SK-N-SH (cell line): ENCODE measurements at regions not wholly inside any gene's neighbourhood (a gene's known extent, or its start where the extent isn't known, plus 50 kb on each side); places are given as distances from the start of the nearest gene placed in this dataset.

ENCODE experiments used
- CTCF ChIA-PET: fragments of 300-600, 350-600 bp; formaldehyde crosslinking; extraction: SDS; loops from one replicate; lab custom pipeline; 2021; lab: Yijun Ruan, JAX
- POLR2A ChIA-PET: fragments of 350-600 bp; sonication (Branson Sonifier 250); formaldehyde crosslinking; extraction: SDS; loops from one replicate; lab custom pipeline; 2020; ENCODE audit warnings: antibody characterized with exemption, inconsistent platforms; lab: Yijun Ruan, JAX
- DNase-seq: peaks from one replicate; pipeline ENCODE4 v3.0.0; 2012
- H2AFZ ChIP-seq: fragments of 200-600 bp; sonication (generic); 2 replicates; pipeline ENCODE4 v1.8.1; 2016; ENCODE audit warnings: antibody characterized with exemption, mild to moderate bottlenecking, low read depth
- H3F3A ChIP-seq: fragments of 200-600 bp; sonication (generic); replicated peaks from 2 replicates; pipeline ENCODE3; 2016; ENCODE audit warnings: antibody characterized with exemption, mild to moderate bottlenecking; ENCODE audit not compliant: insufficient read depth
- H3K27ac ChIP-seq, 2 experiments: fragments of 200-500 bp in 1 of 2; fragments of 200-600 bp in 1 of 2; sonication (Bioruptor generic) in 1 of 2; sonication (generic), shearing (Covaris generic) in 1 of 2; 2 replicates each; pipeline versions ENCODE4 v1.5.1 to v1.6.1; 2014 to 2016; ENCODE audit warnings: low read depth in 2 of 2, inconsistent platforms in 1 of 2, low read length in 1 of 2, mild to moderate bottlenecking in 1 of 2, mixed read lengths in 1 of 2
- H3K27me3 ChIP-seq: fragments of 200-600 bp; sonication (generic), shearing (Covaris generic); 2 replicates; pipeline ENCODE4 v1.6.1; 2016; ENCODE audit warnings: mixed run types; ENCODE audit not compliant: insufficient read depth
- H3K36me3 ChIP-seq, 2 experiments: fragments of 200-500 bp in 1 of 2; fragments of 200-600 bp in 1 of 2; sonication (Bioruptor generic) in 1 of 2; sonication (generic) in 1 of 2; replicated peaks in 1 of 2; 2 replicates each; pipeline versions ENCODE3 to v1.5.1; 2014 to 2016; ENCODE audit warnings: low read length in 1 of 2, mild to moderate bottlenecking in 1 of 2; ENCODE audit not compliant: insufficient read depth in 2 of 2, control insufficient read depth in 1 of 2
- H3K4me1 ChIP-seq, 2 experiments: fragments of 200-500 bp in 1 of 2; fragments of 200-600 bp in 1 of 2; sonication (Bioruptor generic) in 1 of 2; sonication (generic), shearing (Covaris generic) in 1 of 2; 2 replicates each; pipeline versions ENCODE4 v1.5.1 to v1.6.1; 2014 to 2016; ENCODE audit warnings: low read depth in 1 of 2, low read length in 1 of 2, mixed run types in 1 of 2; ENCODE audit not compliant: insufficient read depth in 2 of 2, control insufficient read depth in 1 of 2
- H3K4me2 ChIP-seq: fragments of 200-600 bp; sonication (generic), shearing (Covaris generic); 2 replicates; pipeline ENCODE4 v1.6.1; 2017; ENCODE audit warnings: mixed run types
- H3K4me3 ChIP-seq, 2 experiments: fragments of 200-500 bp in 1 of 2; fragments of 200-600 bp in 1 of 2; sonication (Bioruptor generic) in 1 of 2; sonication (generic), shearing (Covaris generic) in 1 of 2; 2 replicates each; pipeline versions ENCODE4 v1.5.1 to v1.8.1; 2014 to 2016; ENCODE audit warnings: low read depth in 2 of 2, inconsistent platforms in 1 of 2, low read length in 1 of 2, mild to moderate bottlenecking in 1 of 2, mixed read lengths in 1 of 2, moderate library complexity in 1 of 2
- H3K79me2 ChIP-seq: fragments of 200-600 bp; sonication (generic); 2 replicates; pipeline ENCODE4 v1.8.1; 2017; ENCODE audit warnings: mild to moderate bottlenecking; ENCODE audit not compliant: insufficient read depth
- H3K9ac ChIP-seq: fragments of 200-600 bp; sonication (generic); 2 replicates; pipeline ENCODE4 v1.6.1; 2017; ENCODE audit warnings: mixed run types
- H3K9me2 ChIP-seq: fragments of 200-600 bp; sonication (generic); 2 replicates; pipeline ENCODE4 v1.6.1; 2017; ENCODE audit warnings: mixed run types
- H3K9me3 ChIP-seq: fragments of 200-600 bp; sonication (generic); 2 replicates; pipeline ENCODE4 v1.6.1; 2017; ENCODE audit warnings: mixed run types, mild to moderate bottlenecking, moderate library complexity
- H4K20me1 ChIP-seq: fragments of 200-600 bp; sonication (generic); 2 replicates; pipeline ENCODE4 v1.6.1; 2017; ENCODE audit warnings: mild to moderate bottlenecking, mixed run types; ENCODE audit not compliant: insufficient read depth
- ELF1 ChIP-seq: IDR thresholded peaks from 2 replicates; pipeline ENCODE4 v1.4.0; 2012
- FOSL2 ChIP-seq: IDR thresholded peaks from 2 replicates; pipeline ENCODE4 v1.4.0; 2012; ENCODE audit warnings: low read depth, mild to moderate bottlenecking, moderate library complexity, borderline replicate concordance
- FOXM1 ChIP-seq: IDR thresholded peaks from 2 replicates; pipeline ENCODE4 v1.4.0; 2012; ENCODE audit warnings: low read depth, mild to moderate bottlenecking
- GABPA ChIP-seq: IDR thresholded peaks from 2 replicates; pipeline ENCODE4 v1.4.0; 2012; ENCODE audit warnings: low read depth, mild to moderate bottlenecking
- JUND ChIP-seq: IDR thresholded peaks from 2 replicates; pipeline ENCODE4 v1.4.0; 2012
- MEF2A ChIP-seq: IDR thresholded peaks from 2 replicates; pipeline ENCODE4 v1.4.0; 2012; ENCODE audit warnings: low read depth, borderline replicate concordance
- POLR2AphosphoS5 ChIP-seq: IDR thresholded peaks from 2 replicates; pipeline ENCODE4 v1.6.1; 2012; ENCODE audit warnings: low read depth, low read length
- RFX5 ChIP-seq: IDR thresholded peaks from 2 replicates; pipeline ENCODE4 v1.6.1; 2012; ENCODE audit warnings: mild to moderate bottlenecking, improper control_type of control experiment, low read length
- RXRA ChIP-seq: IDR thresholded peaks from 2 replicates; pipeline ENCODE4 v1.4.0; 2012; ENCODE audit warnings: low read depth, mild to moderate bottlenecking, borderline replicate concordance
- SIN3A ChIP-seq: IDR thresholded peaks from 2 replicates; pipeline ENCODE4 v1.6.1; 2012; ENCODE audit warnings: low read depth, mild to moderate bottlenecking, low read length, moderate library complexity, borderline replicate concordance
- TCF12 ChIP-seq: IDR thresholded peaks from 2 replicates; pipeline ENCODE4 v1.4.0; 2012
- USF2 ChIP-seq: fragments of 150-350 bp; IDR thresholded peaks from 2 replicates; pipeline ENCODE4 v1.6.1; 2017; ENCODE audit warnings: antibody characterized with exemption, low read length, low read depth, borderline replicate concordance
- ZBTB33 ChIP-seq: IDR thresholded peaks from 2 replicates; pipeline ENCODE4 v1.4.0; 2012; ENCODE audit warnings: low read depth, borderline replicate concordance
- WGBS: methylation state at CpG from one replicate; pipeline ENCODE4 v1.1.6; 2017; ENCODE audit warnings: low lambda C conversion rate; 5-methylcytosine and 5-hydroxymethylcytosine counted together
- TF ChIP-seq, protein P1 (sequence below): IDR thresholded peaks from 2 replicates; pipeline ENCODE4 v1.4.0; 2012; ENCODE audit warnings: low read depth, borderline replicate concordance
- TF ChIP-seq, protein P2 (sequence below): IDR thresholded peaks from 2 replicates; pipeline ENCODE4; 2012

DNA sequence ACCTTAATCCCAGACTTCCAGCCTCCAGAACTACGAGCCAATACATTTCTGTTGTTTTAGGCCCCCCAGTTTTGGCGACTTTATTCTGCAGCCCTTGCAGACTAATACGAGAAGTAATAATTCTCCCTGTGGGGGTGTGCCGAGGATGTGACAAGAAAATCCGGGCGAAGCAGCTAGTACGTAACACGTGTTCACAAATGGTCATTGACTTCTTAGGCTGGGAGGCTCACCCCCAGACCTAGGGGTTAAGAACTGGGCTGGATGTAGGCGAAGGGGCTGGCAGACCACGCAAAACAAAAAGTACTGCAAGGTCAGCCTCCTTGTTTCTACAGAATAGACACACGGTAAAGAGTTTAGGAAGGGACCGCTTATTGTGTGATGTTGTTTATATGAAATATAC is 69.8 kb upstream of the ESRRB start:
- H3K4me3 ChIP-seq = no peak overlapping the region
- H4K20me1 ChIP-seq = no peaks in the 10 kb centered on the region
- no peaks in the 10 kb centered on the region for H3K79me2 ChIP-seq
- H3K27me3 ChIP-seq = no peaks in the 10 kb centered on the region
- no peaks in the 10 kb centered on the region for H3F3A ChIP-seq
- no peak overlapping the region for H3K27ac ChIP-seq
- no peak overlapping the region for H3K4me2 ChIP-seq
- CTCF ChIA-PET = interaction anchor here (1.0 kb wide), 2 partner anchors 125 to 255 kb away, joined by 3 read pairs; no protein-coding TSS in a partner anchor
- H3K4me1 ChIP-seq = no peaks in the 10 kb centered on the region
- TF ChIP-seq FOXM1 (no peak), ZBTB33 (no peak), POLR2AphosphoS5 (no peak), FOSL2 (no peak), MEF2A (no peak), ELF1 (no peak), RXRA (no peak), TCF12 (no peak), GABPA (no peak), RFX5 (no peak), JUND (no peak), USF2 (no peak), SIN3A (no peak)
- TF ChIP-seq, protein P1, sequence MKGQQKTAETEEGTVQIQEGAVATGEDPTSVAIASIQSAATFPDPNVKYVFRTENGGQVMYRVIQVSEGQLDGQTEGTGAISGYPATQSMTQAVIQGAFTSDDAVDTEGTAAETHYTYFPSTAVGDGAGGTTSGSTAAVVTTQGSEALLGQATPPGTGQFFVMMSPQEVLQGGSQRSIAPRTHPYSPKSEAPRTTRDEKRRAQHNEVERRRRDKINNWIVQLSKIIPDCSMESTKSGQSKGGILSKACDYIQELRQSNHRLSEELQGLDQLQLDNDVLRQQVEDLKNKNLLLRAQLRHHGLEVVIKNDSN = no peak
- TF ChIP-seq, protein P2, sequence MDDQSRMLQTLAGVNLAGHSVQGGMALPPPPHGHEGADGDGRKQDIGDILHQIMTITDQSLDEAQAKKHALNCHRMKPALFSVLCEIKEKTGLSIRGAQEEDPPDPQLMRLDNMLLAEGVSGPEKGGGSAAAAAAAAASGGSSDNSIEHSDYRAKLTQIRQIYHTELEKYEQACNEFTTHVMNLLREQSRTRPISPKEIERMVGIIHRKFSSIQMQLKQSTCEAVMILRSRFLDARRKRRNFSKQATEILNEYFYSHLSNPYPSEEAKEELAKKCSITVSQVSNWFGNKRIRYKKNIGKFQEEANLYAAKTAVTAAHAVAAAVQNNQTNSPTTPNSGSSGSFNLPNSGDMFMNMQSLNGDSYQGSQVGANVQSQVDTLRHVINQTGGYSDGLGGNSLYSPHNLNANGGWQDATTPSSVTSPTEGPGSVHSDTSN = no peak
- TF ChIP-seq, all 33 proteins: peak for 0
- no peak for DNase-seq
- POLR2A ChIA-PET = no interaction called here
- Histone ChIP-seq H3K9ac (no peak overlapping the region), H3K9me2 (no peaks in the 10 kb centered on the region), H3K36me3 (no peaks in the 10 kb centered on the region), H2AFZ (no peak overlapping the region), H3K9me3 (no peaks in the 10 kb centered on the region)
- 62% methylated on average over 12 of the region's 12 CpGs for WGBS
